Transverse colon (tissue), 4 donors: ENCODE measurements at regions not wholly inside any gene's neighbourhood (a gene's known extent, or its start where the extent isn't known, plus 50 kb on each side); places are given as distances from the start of the nearest gene placed in this dataset.

Source experiments
- DNase-seq: peaks from one replicate; pipeline ENCODE4 v3.0.0-alpha.2; 2019
- H3K27ac ChIP-seq, 4 donors: fragments of 200-600 bp; sonication (generic); 2 replicates each; pipeline ENCODE4 v1.5.1; 2016 to 2018; ENCODE audit warnings: inconsistent platforms in 4 of 4
- H3K27me3 ChIP-seq: fragments of 200-600 bp; sonication (generic); 2 replicates; pipeline ENCODE4 v1.5.1; 2017; ENCODE audit warnings: inconsistent platforms
- H3K36me3 ChIP-seq, 4 donors: fragments of 200-600 bp; sonication (generic); 2 replicates each; pipeline ENCODE4 v1.5.1; 2017 to 2019; ENCODE audit warnings: inconsistent platforms in 4 of 4
- H3K4me1 ChIP-seq, 4 donors: fragments of 200-600 bp; sonication (generic); 2 replicates each; pipeline ENCODE4 v1.5.1; 2017 to 2020; ENCODE audit warnings: inconsistent platforms in 4 of 4
- H3K4me3 ChIP-seq, 4 donors: fragments of 200-600 bp; sonication (generic); 1 replicate in 1 of 4; 2 replicates in 3 of 4; pipeline versions ENCODE4 v1.5.1 to v1.6.1; 2017 to 2019; ENCODE audit warnings: inconsistent platforms in 4 of 4
- H3K9me3 ChIP-seq, 2 donors: fragments of 200-600 bp; sonication (generic); 2 replicates each; pipeline ENCODE4 v1.5.1; 2017 to 2019; ENCODE audit warnings: inconsistent platforms in 2 of 2
- EP300 ChIP-seq: sonication (generic); formaldehyde crosslinking; IDR thresholded peaks from one replicate; pipeline ENCODE4 v1.6.1; 2017; ENCODE audit warnings: antibody characterized with exemption, low read depth
- POLR2A ChIP-seq: fragments of 450-650 bp; IDR thresholded peaks from one replicate; pipeline ENCODE4 v1.6.1; 2016; ENCODE audit warnings: antibody characterized with exemption, mild to moderate bottlenecking, moderate library complexity
- POLR2AphosphoS5 ChIP-seq, 3 donors: sonication (generic); formaldehyde crosslinking; IDR thresholded peaks; one replicate each; pipeline ENCODE4 v1.6.1; 2016; ENCODE audit warnings: antibody characterized with exemption in 3 of 3
- WGBS, 2 donors: methylation state at CpG; one replicate each; pipeline ENCODE4 v1.1.5; 2018; ENCODE audit warnings: low coverage in 1 of 2; 5-methylcytosine and 5-hydroxymethylcytosine counted together
- in situ Hi-C, 4 donors: fragments of 200-750 bp; cut with MboI; loops; one replicate each; pipeline versions ENCODE4 v1.15.0 to v1.15.1; 2017; ENCODE audit warnings: low sequenced_read_pairs in 3 of 4, low pct_ligation_motif_present in 1 of 4, low pct_unique_long_range_greater_than_20kb in 1 of 4
- intact Hi-C: fragments of 100-400 bp; cut with DNase I; formaldehyde crosslinking; loops from one replicate; pipeline ENCODE4 v1.15.1; 2023; ENCODE audit warnings: low total_unique reads
- TF ChIP-seq, protein P1 (sequence below), 5 experiments: fragments of 200-600 bp in 3 of 5; fragments of 450-650 bp in 2 of 5; sonication (generic) in 3 of 5; IDR thresholded peaks; 1 replicate in 2 of 5; 2 replicates in 3 of 5; pipeline ENCODE4 v1.5.1; 2016 to 2017; ENCODE audit warnings: antibody characterized with exemption in 5 of 5, inconsistent platforms in 3 of 5, mild to moderate bottlenecking in 2 of 5, moderate library complexity in 1 of 5

DNA sequence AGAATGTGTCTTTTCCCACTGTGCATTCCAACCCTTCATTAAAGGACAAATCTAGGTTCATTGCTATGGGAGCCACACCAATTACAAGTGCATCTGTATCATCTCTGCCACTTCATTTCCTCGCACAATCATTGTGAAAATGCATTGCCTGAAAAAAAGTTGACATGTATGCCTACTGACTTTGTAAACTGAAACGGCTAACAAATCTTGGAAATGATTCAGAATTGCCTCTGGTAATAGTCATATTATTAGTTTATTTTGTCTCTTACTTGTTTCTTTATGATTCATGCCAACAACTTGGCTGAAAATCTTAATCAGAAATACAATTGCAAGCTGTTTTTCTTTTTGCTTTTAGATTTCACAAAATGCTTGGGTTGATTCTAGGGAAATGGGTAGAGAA, 497.1 kb downstream of the ZIC1 start:
- intact Hi-C loops, result no loop called here
- no peaks in the 10 kb centered on the region for H3K36me3 ChIP-seq
- 8 to 49% methylated on average over 1 to 2 of the region's 2 CpGs for WGBS, 2 donors
- no peaks in the 10 kb centered on the region for H3K27me3 ChIP-seq
- TF ChIP-seq POLR2A (no peak), EP300 (no peak), POLR2AphosphoS5 (IDR thresholded peaks at IDR 0.05) (no peak)
- TF ChIP-seq, protein P1, sequence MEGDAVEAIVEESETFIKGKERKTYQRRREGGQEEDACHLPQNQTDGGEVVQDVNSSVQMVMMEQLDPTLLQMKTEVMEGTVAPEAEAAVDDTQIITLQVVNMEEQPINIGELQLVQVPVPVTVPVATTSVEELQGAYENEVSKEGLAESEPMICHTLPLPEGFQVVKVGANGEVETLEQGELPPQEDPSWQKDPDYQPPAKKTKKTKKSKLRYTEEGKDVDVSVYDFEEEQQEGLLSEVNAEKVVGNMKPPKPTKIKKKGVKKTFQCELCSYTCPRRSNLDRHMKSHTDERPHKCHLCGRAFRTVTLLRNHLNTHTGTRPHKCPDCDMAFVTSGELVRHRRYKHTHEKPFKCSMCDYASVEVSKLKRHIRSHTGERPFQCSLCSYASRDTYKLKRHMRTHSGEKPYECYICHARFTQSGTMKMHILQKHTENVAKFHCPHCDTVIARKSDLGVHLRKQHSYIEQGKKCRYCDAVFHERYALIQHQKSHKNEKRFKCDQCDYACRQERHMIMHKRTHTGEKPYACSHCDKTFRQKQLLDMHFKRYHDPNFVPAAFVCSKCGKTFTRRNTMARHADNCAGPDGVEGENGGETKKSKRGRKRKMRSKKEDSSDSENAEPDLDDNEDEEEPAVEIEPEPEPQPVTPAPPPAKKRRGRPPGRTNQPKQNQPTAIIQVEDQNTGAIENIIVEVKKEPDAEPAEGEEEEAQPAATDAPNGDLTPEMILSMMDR (IDR thresholded peaks at IDR 0.05), result no peak
- no peak overlapping the region for H3K27ac ChIP-seq
- DNase-seq, result no peak
- no peaks in the 10 kb centered on the region for H3K4me1 ChIP-seq
- H3K4me3 ChIP-seq, result no peak overlapping the region
- in situ Hi-C loops, result no loop called here
- no peaks in the 10 kb centered on the region for H3K9me3 ChIP-seq

DNA sequence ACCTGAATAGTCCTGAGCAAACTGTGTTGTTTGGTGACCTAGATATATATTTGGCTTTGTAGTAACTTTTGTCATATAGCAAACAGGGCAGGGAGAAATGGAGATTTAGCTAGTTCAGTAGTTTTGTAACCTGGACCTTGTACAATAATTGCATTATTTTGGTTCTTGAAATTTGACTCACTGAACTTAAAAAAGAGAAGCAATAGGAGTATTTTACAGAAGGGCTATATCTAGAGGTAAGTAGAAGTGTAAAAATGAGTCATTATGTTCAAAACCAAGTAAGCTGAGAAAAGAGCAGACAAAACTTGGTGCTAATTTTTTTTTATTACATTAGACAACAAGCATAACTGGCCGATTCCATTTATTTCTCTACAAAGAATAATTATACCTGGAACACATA, 505.4 kb downstream of the ZIC1 start:
- DNase-seq, result no peak
- H3K27ac ChIP-seq, result no peak overlapping the region
- no peaks in the 10 kb centered on the region for H3K36me3 ChIP-seq
- no peaks in the 10 kb centered on the region for H3K27me3 ChIP-seq
- H3K9me3 ChIP-seq, result no peaks in the 10 kb centered on the region
- in situ Hi-C loops (no loop called here), intact Hi-C loops (no loop called here)
- TF ChIP-seq POLR2A (no peak), POLR2AphosphoS5 (IDR thresholded peaks at IDR 0.05) (no peak), EP300 (no peak)
- TF ChIP-seq, protein P1 (IDR thresholded peaks at IDR 0.05), result no peak
- WGBS, 2 donors, result 68 to 85% methylated on average over 1 of the region's 1 CpG
- no peaks in the 10 kb centered on the region for H3K4me1 ChIP-seq
- no peak overlapping the region for H3K4me3 ChIP-seq

DNA sequence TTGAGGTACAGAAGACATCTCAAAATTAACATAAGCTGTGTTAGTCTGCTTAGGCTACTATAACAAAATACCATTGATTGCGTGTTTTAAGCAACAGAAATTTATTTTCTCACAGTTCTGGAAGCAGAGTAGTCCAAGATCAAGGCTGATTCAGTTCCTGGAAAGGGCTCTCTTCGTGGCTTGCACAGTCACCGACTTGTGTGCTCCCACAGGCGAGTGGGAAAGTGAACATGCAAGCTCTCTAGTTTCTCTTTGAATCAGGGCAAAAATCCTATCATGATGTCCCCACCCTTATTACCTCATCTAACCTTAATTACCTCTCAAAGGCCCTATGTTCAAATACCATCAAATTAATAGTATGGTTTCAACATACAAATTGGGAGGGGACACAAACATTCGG, 505.9 kb downstream of the ZIC1 start:
- Histone ChIP-seq H3K9me3 (no peaks in the 10 kb centered on the region), H3K36me3 (no peaks in the 10 kb centered on the region), H3K27ac (no peak overlapping the region), H3K27me3 (no peaks in the 10 kb centered on the region), H3K4me3 (no peak overlapping the region), H3K4me1 (no peaks in the 10 kb centered on the region)
- in situ Hi-C loops (no loop called here), intact Hi-C loops (no loop called here)
- TF ChIP-seq POLR2AphosphoS5 (IDR thresholded peaks at IDR 0.05) (no peak), POLR2A (no peak), EP300 (no peak)
- TF ChIP-seq, protein P1 (IDR thresholded peaks at IDR 0.05), result no peak
- WGBS, 2 donors, result 68 to 72% methylated on average over 5 of the region's 5 CpGs
- DNase-seq, result no peak

DNA sequence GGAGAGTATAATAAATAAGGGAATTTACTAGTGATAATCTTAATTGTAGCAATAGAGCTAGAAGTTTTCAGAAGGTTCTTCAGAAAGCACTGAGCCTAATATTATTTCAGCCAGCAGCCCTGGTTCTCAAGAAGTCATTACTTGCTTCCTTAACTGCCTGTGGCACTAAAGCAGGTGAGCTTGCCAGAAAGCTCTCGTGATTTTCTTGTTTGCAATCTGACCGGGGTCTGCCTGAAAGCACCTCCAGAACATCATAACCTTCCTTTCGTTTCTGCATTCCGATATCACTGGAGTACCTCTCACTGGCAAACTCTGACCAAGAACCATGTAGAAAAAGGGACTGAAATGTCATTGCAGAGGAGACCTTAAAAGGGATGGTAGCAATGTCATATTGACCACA, 510.3 kb downstream of the ZIC1 start:
- Histone ChIP-seq H3K9me3 (no peaks in the 10 kb centered on the region), H3K36me3 (no peaks in the 10 kb centered on the region), H3K27ac (no peak overlapping the region), H3K4me3 (no peak overlapping the region), H3K27me3 (no peaks in the 10 kb centered on the region), H3K4me1 (peaks cover 0 to 3% (median 0%) of the 10 kb centered on the region in 4 donors)
- no peak for DNase-seq
- in situ Hi-C loops, result no loop called here
- WGBS, 2 donors, result 28 to 75% methylated on average over 2 to 4 of the region's 4 CpGs
- intact Hi-C loops, result no loop called here
- TF ChIP-seq POLR2A (no peak), EP300 (no peak), POLR2AphosphoS5 (IDR thresholded peaks at IDR 0.05) (no peak)
- TF ChIP-seq, protein P1 (IDR thresholded peaks at IDR 0.05), result no peak
